Superior temporal gyrus (tissue), 1 donor: ENCODE measurements at regions not wholly inside any gene's neighbourhood (a gene's known extent, or its start where the extent isn't known, plus 50 kb on each side); places are given as distances from the start of the nearest gene placed in this dataset.
"Not testable (repeated sequence)": the region's sequence is repeated elsewhere in the genome, so short reads cannot be mapped to it uniquely, and the experiment has no call there.

Experiments
- DNase-seq: peaks from one replicate; pipeline ENCODE4 v3.0.0-alpha.2; 2016; ENCODE audit errors: extremely low spot score

GRCh38 chr5:101653996-101654395, 642.1 kb downstream of the SLCO4C1 start:
- DNase-seq = no peak

- DNase-seq = no peak
Measured at GRCh38 chr5:101647861-101648260, 648.2 kb downstream of the SLCO4C1 start.

- no peak for DNase-seq
Measured at GRCh38 chr5:101643794-101644193, 652.3 kb downstream of the SLCO4C1 start.

GRCh38 chr5:101637599-101637998, 658.5 kb downstream of the SLCO4C1 start:
- DNase-seq = no peak

- not testable (repeated sequence) for DNase-seq
Measured at GRCh38 chr5:101627770-101628169, 668.3 kb downstream of the SLCO4C1 start.

- DNase-seq = no peak
Measured at GRCh38 chr5:101626572-101626971, 669.5 kb downstream of the SLCO4C1 start.

- no peak for DNase-seq
Measured at GRCh38 chr5:101611039-101611438, 685.0 kb downstream of the SLCO4C1 start.

GRCh38 chr5:101608322-101608721, 687.8 kb downstream of the SLCO4C1 start:
- DNase-seq = no peak

GRCh38 chr5:101605700-101606099, 690.4 kb downstream of the SLCO4C1 start:
- DNase-seq = no peak

- DNase-seq = no peak
Measured at GRCh38 chr5:101600614-101601013, 695.5 kb downstream of the SLCO4C1 start.

GRCh38 chr5:101590384-101590783, 687.3 kb upstream of the ST8SIA4 start:
- no peak for DNase-seq

GRCh38 chr5:101585366-101585765, 682.3 kb upstream of the ST8SIA4 start:
- no peak for DNase-seq

- DNase-seq = no peak
Measured at GRCh38 chr5:101580591-101580990, 677.5 kb upstream of the ST8SIA4 start.

GRCh38 chr5:101574017-101574416, 670.9 kb upstream of the ST8SIA4 start:
- DNase-seq = no peak

GRCh38 chr5:101561018-101561417, 657.9 kb upstream of the ST8SIA4 start:
- no peak for DNase-seq

- DNase-seq = no peak
Measured at GRCh38 chr5:101543780-101544179, 640.7 kb upstream of the ST8SIA4 start.

- no peak for DNase-seq
Measured at GRCh38 chr5:101539315-101539714, 636.2 kb upstream of the ST8SIA4 start.

- DNase-seq = no peak
Measured at GRCh38 chr5:101535626-101536025, 632.5 kb upstream of the ST8SIA4 start.

- no peak for DNase-seq
Measured at GRCh38 chr5:101534491-101535110, 631.5 kb upstream of the ST8SIA4 start.

- DNase-seq = no peak
Measured at GRCh38 chr5:101532430-101532829, 629.3 kb upstream of the ST8SIA4 start.

- DNase-seq = no peak
Measured at GRCh38 chr5:101531026-101531425, 627.9 kb upstream of the ST8SIA4 start.

GRCh38 chr5:101529094-101529493, 626.0 kb upstream of the ST8SIA4 start:
- DNase-seq = not testable (repeated sequence)

GRCh38 chr5:101520417-101520816, 617.3 kb upstream of the ST8SIA4 start:
- DNase-seq = no peak

GRCh38 chr5:101517795-101518194, 614.7 kb upstream of the ST8SIA4 start:
- DNase-seq = no peak
